Right lobe of liver (tissue), 4 donors: ENCODE measurements at regions not wholly inside any gene's neighbourhood (a gene's known extent, or its start where the extent isn't known, plus 50 kb on each side); places are given as distances from the start of the nearest gene placed in this dataset.

Source experiments
- POLR2A ChIP-seq: fragments of 450-650 bp; IDR thresholded peaks from one replicate; pipeline ENCODE4 v1.6.1; 2017; ENCODE audit warnings: antibody characterized with exemption, mild to moderate bottlenecking
- TF ChIP-seq, protein P1 (sequence below), 4 donors: fragments of 200-600 bp in 3 of 4; fragments of 450-650 bp in 1 of 4; IDR thresholded peaks; one replicate each; pipeline versions ENCODE4 v1.5.1 to v1.8.0; 2016 to 2022; ENCODE audit warnings: antibody characterized with exemption in 4 of 4, mild to moderate bottlenecking in 2 of 4
- donor health status: DM: no; HTN: no; CAD: no.
- donor health status: DM: no; HTN: no; CAD: no.
- donor health status: DM: no; HTN: yes; CAD: no.

DNA sequence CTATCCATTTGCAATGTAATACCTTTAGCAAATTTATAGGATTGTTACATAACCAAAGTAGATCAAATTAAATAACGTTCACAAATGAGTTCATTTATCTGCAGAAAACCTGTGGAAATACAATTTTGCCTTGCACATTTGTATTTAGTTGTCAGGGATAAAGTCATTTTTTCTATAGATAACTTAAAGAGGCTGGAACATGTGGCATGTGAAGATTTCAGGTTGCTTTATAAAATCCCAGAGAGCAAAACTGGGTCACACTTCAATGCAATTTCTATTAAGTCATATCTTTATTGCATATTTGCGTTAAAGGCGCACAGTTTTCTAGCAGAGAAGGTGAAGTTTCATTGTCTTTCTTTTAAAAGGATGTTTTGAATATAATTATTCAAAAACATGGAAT, 342.4 kb downstream of the USP25 start:
- TF ChIP-seq, protein P1, sequence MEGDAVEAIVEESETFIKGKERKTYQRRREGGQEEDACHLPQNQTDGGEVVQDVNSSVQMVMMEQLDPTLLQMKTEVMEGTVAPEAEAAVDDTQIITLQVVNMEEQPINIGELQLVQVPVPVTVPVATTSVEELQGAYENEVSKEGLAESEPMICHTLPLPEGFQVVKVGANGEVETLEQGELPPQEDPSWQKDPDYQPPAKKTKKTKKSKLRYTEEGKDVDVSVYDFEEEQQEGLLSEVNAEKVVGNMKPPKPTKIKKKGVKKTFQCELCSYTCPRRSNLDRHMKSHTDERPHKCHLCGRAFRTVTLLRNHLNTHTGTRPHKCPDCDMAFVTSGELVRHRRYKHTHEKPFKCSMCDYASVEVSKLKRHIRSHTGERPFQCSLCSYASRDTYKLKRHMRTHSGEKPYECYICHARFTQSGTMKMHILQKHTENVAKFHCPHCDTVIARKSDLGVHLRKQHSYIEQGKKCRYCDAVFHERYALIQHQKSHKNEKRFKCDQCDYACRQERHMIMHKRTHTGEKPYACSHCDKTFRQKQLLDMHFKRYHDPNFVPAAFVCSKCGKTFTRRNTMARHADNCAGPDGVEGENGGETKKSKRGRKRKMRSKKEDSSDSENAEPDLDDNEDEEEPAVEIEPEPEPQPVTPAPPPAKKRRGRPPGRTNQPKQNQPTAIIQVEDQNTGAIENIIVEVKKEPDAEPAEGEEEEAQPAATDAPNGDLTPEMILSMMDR (IDR thresholded peaks at IDR 0.05): no peak
- no peak for TF ChIP-seq POLR2A
